GM18909 (cell line): ENCODE measurements at regions not wholly inside any gene's neighbourhood (a gene's known extent, or its start where the extent isn't known, plus 50 kb on each side); places are given as distances from the start of the nearest gene placed in this dataset.
"Not testable (repeated sequence)": the region's sequence is repeated elsewhere in the genome, so short reads cannot be mapped to it uniquely, and the experiment has no call there.

ENCODE experiments used
- ATAC-seq: cut with Tn5 transposase; IDR thresholded peaks from one replicate; pipeline ENCODE4 v1.9.1; 2021; ENCODE audit warnings: mild to moderate bottlenecking; ENCODE audit not compliant: unreplicated experiment, poor library complexity

GRCh38 chr17:20633268-20634059, 53.9 kb downstream of the CDRT15L2 start:
- not testable (repeated sequence) for ATAC-seq

DNA sequence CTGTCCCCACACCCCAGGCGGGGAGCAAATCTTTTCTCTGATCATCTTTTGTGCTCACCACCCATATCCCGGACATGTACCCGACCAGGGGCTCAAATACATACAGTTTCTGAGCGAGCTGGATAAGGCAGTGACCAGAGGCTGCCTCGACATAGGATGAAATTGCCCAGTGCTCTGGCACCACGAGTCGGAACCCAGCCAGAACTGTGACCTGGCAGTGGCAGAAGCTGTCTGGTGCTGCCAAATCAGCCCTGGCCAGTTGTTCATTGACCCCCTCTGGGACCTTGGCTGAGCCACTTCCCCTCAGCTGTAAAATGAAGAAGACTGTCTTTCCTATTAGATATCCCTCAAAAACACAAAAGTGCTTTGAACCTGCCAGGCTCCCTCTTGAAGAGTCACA, 60.6 kb downstream of the CDRT15L2 start:
- ATAC-seq, result not testable (repeated sequence)

GRCh38 chr17:20646661-20647272, 67.2 kb downstream of the CDRT15L2 start:
- ATAC-seq, result not testable (repeated sequence)

DNA sequence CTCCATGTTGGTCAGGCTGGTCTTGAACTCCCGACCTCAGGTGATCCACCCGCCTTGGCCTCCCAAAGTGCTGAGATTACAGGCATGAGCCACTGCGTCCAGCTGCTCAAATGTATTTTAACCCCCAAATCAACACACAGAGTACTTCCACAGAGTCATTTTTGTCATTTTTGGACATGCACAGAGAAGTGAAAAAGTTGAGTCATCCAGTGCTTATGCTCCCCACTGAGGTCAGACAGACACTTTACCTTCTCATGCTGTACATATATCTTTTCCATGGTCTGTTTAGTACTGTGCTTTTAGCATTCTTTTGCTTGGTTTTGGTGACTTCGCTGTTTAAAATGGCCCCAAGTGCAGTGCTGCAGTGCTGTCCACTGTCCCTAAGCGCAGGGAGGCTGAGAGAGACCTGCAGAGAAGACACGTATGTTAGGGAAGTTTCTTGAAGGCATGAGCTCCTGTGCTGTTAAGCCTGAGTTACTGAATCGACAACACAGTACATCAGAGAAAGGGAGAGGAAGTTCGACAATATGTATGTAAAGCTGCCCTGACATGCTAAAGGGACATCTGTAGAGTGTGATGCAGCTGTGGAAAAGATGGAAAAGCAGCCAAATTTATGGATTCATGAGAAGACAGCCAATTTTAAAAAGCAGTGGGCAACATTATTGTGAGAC, 69.7 kb downstream of the CDRT15L2 start:
- ATAC-seq, result peak; percentile 87

DNA sequence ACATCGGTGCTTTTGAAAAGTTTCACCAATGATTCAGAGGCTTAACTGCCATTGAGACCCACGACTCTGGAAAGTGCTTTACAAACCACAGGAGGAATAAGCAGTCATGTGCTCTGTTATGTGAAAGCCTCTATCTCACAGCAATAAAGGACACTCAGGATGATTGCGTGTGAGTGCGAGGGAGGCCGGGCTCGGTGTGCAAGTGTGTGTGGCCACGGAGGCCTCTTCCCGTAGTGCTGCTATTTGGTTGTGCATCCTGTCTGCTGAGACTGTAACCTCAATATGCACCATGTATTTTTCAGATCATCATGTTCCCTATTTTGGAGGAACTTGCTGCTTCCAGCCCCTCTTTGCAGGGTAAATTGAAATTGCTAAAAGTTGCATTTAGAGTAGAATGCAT, 71.5 kb downstream of the CDRT15L2 start:
- ATAC-seq, result not testable (repeated sequence)

DNA sequence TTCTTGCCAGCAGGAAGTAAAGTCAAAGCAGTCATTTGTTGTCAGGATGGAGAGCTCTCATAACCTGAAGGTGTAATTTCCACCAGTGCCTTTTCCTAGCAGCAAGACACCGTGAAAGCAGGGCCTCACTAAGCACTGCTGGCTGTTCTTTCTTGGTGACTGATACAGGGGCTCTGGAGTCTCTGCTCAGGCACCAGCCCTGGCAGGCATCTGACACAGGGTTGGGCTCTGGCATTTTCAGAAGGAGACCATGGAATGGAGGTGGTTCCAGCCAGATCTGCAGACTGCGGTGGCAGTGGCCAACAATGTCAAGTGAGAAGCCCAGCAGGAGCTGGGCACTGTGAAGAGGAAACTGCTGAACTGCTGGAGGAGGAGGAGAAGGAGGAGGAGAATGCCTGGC, 72.2 kb downstream of the CDRT15L2 start:
- ATAC-seq, result not testable (repeated sequence)

DNA sequence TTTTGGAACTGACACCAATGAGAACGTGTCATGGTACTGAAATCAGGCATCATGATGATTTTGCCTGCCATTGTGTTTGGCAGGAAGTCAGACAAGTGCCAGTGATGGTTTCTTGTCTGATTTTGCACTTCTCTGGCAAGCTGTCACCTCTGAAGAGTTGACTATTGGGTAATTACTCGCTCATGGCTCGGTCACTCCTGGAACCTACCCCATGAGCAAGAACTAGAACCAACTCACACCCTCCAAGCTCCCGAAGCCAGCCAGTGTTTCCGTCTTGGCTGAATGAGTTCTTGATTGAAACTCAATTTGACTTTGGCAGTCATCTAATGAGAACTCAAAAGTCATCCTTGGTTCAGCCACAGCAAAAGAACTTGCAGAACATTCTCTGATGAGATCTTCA, 73.9 kb downstream of the CDRT15L2 start:
- ATAC-seq, result not testable (repeated sequence)

GRCh38 chr17:20654114-20654513, 74.6 kb downstream of the CDRT15L2 start:
- not testable (repeated sequence) for ATAC-seq

DNA sequence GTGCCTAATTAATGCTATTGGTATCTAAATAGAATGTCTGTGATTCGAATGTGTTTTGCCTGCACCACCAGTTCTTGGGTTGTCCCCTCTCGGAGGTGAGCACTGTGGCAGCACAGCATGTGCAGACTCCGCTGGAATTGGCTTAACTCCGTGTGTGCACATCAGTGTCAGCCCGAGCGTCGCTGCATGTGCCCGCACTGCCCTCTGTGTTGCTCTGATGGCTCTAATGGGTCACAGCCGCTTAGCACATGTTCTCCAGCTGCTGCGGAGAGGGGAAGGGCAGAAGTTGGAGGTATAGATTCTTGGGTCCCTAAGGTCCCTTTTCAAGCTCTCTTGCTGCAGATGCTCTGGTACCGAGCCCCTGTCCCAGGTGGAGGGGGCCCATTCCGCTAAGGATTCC, 75.1 kb downstream of the CDRT15L2 start:
- not testable (repeated sequence) for ATAC-seq

DNA sequence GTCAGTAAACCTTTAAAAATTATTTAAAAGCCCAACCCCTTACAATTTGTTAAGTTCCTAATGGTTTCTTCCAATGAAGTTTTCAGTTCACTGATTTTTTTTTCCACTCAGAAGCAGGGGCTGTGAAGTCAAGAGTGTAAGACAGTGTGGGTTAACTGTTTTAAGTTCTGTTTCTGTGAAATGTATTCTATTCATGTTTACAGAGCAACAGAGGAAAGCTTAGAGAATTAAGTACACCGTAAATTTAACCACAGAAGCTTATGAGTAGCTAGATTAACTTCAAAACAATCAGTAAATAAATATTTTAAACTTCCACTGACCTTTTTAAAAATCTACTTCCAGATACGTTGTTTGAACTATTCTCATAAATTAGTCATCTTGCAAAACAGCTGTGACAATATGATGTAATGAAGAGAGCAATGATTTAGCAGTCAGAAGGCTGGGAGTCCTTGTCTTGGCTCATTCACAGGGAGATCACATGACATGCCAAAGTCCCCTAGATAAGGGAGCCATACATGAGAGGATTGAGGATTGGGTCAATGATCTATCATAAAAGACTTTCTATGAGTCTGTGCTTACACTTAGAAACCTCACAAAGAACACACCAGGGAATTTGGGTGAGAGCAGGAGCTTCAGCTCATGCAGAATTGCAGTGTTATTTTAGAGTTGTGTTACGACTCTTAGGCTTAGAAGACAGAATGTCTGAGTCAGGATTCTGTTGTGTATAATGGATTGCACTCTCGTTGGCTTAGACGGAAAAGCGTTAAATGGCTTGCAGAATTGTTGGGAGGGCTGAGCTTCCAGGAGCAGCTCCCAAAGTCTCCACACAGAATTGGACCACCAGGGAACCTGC, 85.8 kb downstream of the CDRT15L2 start:
- ATAC-seq, result peak; percentile 65

DNA sequence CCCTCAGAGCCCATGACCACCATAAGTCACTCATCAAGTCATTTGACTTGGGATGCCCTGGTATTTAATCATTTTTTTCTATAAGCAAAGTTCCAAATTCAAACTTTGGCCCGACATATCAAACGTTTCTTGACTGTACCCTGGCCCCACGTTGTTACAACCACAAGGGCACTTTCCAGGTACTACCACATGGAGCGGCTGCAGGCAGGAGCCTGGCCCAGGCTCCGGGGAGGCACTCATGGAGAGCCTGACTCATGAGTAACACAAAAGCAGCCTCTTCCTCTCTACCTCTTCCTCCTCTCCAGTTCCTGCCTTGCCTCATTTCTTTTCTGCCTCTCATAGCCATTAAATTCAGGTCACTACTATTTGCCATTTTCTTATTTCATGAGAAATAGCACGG, 87.2 kb downstream of the CDRT15L2 start:
- not testable (repeated sequence) for ATAC-seq

DNA sequence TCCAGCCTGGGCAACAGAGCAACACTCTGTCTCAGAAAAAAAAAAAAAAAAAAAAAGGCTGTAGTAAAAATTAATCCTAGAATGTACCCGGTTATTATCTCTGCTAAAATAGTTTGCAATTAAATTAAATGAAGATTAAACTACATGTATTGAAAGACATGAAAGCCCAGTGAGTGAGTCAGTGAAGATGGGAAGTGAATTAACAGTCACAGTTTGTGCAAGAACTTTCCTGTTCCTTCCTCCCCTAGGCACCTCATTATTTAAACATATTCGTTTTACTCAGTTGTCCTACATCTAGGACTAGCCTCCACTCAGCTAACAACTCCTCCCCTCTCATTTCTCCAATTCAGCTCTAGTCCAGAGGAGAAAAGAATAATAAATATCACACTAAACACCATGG, 88.2 kb downstream of the CDRT15L2 start:
- not testable (repeated sequence) for ATAC-seq

- not testable (repeated sequence) for ATAC-seq
Observed at GRCh38 chr17:20668316-20668715, 88.8 kb downstream of the CDRT15L2 start.

- ATAC-seq, result not testable (repeated sequence)
Observed at GRCh38 chr17:20668868-20669267, 89.3 kb downstream of the CDRT15L2 start.

GRCh38 chr17:20670506-20670905, 91.0 kb downstream of the CDRT15L2 start:
- ATAC-seq, result peak; percentile 43

DNA sequence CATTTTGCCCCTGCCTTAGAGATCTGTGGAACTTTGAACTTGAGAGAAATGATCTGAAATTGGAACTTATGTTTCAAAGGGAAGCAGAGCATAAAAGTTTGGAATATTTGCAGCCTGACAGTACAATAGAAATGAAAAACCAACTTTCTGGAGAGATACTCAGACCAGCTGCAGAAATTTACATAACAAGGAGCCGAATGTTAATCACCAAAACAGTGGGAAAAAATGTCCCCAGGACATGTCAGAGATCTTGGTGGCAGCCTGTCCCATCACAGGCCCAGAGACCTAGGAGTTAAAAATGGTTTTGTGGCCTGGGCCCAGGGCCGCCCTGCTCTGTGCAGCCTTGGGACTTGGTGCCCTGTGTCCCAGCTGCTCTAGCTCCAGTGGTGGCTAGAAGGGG, 94.8 kb downstream of the CDRT15L2 start:
- ATAC-seq, result not testable (repeated sequence)

DNA sequence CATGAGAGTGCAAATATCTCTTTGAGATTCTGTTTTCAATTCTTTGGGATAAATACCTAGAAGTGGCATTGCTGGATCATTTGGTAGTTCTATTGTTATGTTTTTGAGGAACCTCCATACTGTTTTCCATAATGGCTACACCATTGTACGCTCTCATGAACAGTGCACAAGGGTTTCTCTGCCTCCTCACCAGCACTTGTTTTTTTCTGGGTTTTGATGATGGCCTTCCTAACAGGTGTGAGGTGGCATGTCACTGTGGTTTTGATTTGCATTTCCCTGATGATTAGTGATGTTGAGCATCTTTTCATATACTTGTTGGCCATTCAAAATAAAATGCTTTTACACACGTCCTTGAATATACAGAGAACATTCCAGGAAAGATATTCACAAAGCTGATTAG, 96.2 kb downstream of the CDRT15L2 start:
- ATAC-seq, result not testable (repeated sequence)

DNA sequence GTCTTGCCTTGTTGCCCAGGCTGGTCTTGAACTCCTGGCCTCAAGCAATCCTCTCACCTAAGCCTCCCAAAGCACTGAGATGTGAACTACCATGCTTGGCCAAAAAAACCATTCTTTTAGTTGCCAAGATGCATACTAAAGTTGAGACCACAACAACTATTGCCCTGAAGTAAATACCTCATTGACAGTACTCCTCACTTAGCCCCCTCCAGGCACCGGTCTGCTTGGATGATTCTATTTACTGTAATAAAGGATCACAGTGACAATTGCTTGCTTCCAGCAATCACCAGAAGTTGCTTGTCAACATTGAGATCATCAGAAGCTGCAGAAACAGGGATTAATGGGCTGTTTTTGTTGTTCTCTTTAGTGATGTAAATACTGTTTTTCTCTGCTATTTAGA, 97.1 kb downstream of the CDRT15L2 start:
- ATAC-seq, result not testable (repeated sequence)

DNA sequence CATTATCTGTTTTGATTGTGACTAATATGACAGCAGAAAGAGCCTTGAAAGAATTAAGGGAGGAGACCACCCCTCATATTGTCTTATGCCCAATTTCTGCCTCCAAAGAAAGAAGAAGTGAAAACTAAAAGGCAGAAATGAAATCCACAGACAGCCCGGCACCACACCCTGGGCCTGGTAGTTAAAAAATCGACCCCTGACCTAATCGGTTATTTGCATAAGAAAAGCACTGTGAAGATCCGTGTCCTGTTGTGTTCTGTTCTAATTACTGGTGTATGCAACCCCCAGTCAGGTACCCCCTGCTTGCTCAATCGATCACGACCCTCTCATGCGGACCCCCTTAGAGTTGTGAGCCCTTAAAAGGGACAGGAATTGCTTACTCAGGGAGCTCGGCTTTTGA, 97.9 kb downstream of the CDRT15L2 start:
- ATAC-seq, result not testable (repeated sequence)

DNA sequence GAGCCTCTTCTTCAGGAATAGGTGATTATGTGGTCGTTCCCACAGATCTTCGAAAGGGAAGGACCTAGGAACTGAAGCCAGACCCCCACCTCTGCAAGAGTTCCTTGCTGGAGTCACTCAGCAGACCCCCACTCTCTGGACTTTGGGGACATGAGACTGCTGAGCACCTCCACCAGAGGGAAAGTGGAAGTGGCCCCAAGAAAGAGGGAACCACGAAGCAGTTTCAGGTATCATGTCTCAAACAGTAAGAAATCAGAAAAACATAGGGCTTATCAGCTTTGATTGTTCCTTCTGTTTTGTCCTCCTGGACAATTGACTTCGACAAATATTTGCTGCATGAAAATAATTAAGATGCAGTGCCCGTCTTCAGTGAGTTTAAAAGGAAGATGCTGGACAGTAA, 98.9 kb downstream of the CDRT15L2 start:
- peak; percentile 53 for ATAC-seq
